ENCODE measurements at regions not wholly inside any gene's neighbourhood (a gene's known extent, or its start where the extent isn't known, plus 50 kb on each side); places are given as distances from the start of the nearest gene placed in this dataset.

GRCh38 chr6:113339209-113339608, 517.9 kb upstream of the MARCKS start:
- intact Hi-C loops (cut with DNase I, micrococcal nuclease): no loop called here
- ATAC-seq (no peak), DNase-seq (no peak)

- no peak for ATAC-seq
- no peak for DNase-seq
- intact Hi-C loops (cut with DNase I, micrococcal nuclease): no loop called here
Measured at GRCh38 chr6:113340371-113340770, 516.8 kb upstream of the MARCKS start.

- DNase-seq (no peak), ATAC-seq (no peak)
- intact Hi-C loops (cut with DNase I, micrococcal nuclease): no loop called here
Measured at GRCh38 chr6:113343940-113344339, 513.2 kb upstream of the MARCKS start.

DNA sequence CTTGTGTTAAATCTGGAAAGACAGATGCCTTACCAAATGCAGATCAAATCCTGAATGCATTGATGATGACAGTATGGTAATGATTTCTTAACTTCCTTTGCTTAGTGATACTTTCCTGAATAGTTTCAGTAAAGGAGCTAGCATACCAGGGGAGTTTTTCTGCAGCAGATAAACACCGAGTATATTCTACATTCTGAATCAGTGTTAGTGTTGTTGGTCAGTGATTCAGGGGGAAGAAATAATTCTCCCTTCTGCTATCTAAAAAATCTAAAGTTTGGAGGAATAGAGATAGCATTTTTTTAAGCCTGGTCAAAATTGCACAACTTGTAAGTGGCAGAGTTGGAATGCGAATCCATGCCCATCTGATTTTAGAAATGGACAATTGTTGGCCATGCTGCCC, 512.2 kb upstream of the MARCKS start:
- ATAC-seq: no peak
- intact Hi-C loops (cut with DNase I, micrococcal nuclease): no loop called here
- no peak for DNase-seq

DNA sequence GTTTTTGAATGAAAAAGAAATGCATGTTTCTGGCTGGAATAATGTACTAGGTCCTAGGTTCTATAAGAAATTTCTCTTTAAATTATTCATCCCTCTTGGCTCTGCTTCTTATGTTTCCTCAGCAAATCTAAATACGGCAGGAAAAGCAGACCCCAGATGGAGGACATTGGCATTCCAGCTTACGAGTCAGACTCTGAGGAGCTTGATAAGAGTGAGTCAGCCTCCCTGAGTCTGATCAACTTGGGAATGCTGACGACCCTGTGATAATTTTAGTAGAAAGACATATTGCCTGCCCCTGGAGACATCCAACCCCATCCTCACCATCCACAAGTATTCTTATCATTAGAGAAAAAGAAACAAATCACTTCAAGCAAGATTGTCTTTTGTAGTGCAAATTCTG, 509.7 kb upstream of the MARCKS start:
- intact Hi-C loops (cut with DNase I, micrococcal nuclease): no loop called here
- no peak for ATAC-seq
- DNase-seq: no peak

GRCh38 chr6:113350461-113350860, 506.7 kb upstream of the MARCKS start:
- no peak for ATAC-seq
- no peak for DNase-seq
- intact Hi-C loops (cut with DNase I, micrococcal nuclease): no loop called here

DNA sequence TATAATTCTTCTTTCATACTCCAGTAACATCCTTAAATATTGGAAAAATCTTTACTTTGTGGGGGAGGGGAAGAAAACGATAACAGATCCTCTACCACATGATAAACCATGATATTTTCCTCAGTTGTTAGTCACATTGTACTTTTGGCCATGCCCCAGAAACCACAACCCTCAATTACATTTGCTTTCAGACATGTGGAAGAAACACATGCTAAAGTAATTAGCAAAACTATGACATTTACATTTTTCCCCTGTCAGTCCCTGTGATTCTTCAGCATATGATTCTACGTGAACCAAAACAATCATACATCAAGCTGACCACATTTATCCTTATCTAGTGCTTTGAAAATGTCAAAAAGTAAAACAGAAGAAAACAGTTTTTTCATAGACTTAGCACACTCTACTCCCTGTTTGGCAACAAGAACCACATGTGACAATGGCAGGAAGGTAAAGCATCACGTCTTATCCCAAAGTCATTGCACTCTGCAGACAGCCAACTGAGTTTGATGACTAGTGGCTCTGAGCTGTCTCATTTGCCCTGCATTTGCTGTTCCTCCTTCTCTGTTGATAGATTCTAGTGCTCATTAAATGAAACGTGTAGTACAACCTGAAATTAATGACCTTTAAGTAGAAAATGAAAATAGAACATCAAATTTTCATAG, 505.8 kb upstream of the MARCKS start:
- intact Hi-C loops (cut with DNase I, micrococcal nuclease): no loop called here
- DNase-seq (no peak), ATAC-seq (no peak)

- peak in 1 of 2 donors; percentile 26 for DNase-seq
- intact Hi-C loops (cut with DNase I, micrococcal nuclease): no loop called here
- peak; percentile 91 for ATAC-seq
Measured at GRCh38 chr6:113352029-113352801, 504.9 kb upstream of the MARCKS start.

DNA sequence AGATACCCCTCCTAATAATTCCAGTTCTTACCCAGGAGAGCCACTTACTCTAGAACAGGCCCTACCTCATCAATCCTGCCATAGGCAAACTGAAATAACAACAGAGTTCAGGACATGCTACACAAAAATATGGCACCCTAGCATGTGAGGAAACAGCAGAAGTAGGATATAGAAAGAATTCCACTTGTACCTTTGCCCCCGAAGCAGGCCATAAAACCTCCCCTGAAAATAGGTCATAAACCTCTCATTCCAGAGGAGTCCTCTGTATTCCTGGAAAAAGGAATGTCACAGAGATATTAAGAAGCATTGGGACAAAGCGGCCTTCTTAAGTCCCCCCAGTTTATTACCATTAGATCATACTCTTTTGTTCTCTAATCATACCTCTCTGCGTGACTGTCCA, 504.3 kb upstream of the MARCKS start:
- DNase-seq (peak in 1 of 2 donors; percentile 32), ATAC-seq (peak; percentile 78)
- intact Hi-C loops (cut with DNase I, micrococcal nuclease): no loop called here

DNA sequence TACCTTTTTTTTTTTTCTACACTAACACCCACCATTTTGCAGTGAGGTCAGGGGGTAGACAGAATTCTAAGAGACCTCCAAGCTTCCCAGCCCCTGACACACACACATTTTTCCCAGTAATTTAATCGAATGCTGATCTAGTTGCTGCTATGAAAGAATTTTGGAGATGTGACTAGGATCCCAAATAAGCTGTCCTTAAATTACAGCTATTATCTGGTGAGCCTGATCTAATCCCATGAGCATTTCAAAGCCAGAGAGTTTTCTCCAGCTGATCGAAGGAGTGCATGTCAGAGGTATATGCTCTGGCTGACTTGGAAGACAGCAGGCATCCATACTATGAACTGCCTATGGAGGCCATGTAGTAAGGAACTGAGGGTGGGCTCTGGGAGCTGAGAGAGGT, 503.8 kb upstream of the MARCKS start:
- no peak for DNase-seq
- no peak for ATAC-seq
- intact Hi-C loops (cut with DNase I, micrococcal nuclease): no loop called here

DNA sequence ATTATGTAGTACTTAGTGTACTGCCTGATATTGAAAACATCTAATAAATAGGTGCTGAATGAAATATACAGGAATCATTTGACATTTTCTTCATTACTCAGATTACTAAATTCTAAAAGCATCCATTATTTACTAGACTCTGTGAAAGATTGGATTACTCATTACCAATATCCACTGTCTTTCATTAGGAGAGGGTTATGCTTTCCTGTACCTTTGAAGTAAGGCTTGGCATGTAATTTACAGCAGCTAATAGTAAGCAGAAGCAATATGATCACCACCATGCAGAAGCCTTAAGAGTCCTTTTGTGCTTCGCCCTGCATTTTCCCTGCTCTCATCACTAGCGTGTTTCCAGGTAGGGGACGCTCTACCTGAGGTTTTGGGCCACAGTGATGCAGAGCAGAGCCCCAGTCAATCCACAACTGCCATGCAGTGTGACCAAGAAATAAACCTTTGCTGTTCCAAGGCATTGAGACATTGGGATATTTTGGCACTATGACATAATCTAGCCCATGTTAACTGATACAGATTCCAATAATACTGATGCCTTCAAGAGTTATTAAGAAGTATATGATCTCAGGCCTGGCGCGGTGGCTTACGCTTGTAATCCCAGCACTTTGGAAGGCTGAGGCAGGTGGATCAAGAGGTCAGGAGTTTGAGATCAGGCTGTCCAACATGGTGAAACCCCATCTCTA, 502.8 kb upstream of the MARCKS start:
- ATAC-seq: no peak
- no peak for DNase-seq
- intact Hi-C loops (cut with DNase I, micrococcal nuclease): no loop called here

DNA sequence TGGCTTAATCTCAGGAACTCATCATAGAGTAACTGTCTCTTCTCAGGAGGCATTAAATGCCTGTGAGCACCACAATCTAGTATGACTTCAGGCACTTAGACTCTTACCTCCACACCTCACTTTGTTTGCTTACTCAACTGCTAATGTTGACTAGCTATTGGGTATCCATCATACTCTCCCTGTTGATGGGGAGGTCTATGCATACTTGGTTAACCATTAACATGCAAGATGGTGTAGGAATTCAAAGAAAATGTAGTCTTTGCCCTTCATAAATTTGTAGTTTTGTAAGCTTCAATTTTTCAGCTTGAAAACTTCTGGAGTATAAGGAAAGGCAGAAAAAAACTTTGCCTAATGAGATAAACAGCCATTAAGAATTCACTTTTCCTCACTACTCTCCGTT, 501.0 kb upstream of the MARCKS start:
- intact Hi-C loops (cut with DNase I, micrococcal nuclease): no loop called here
- ATAC-seq (no peak), DNase-seq (no peak)

DNA sequence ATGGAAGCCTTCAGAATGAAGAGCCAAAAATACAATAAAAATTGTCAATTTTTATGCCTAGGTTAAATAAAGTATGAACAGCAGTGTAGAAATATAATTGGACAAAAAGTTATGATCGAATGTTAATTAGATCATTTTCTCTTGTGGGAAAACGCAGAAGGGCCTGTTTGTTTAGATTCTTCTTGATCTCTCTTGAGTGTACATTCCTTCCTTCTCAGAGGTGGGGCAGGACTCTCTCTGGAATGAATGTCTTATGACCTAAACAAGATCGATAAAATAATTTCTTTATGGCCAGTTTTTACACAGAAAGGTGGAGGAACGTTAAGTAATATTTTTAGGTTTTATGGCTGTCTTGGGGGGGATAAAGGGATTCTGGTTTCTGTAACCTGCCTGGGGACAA, 500.1 kb upstream of the MARCKS start:
- no peak for DNase-seq
- no peak for ATAC-seq
- intact Hi-C loops (cut with DNase I, micrococcal nuclease): no loop called here

DNA sequence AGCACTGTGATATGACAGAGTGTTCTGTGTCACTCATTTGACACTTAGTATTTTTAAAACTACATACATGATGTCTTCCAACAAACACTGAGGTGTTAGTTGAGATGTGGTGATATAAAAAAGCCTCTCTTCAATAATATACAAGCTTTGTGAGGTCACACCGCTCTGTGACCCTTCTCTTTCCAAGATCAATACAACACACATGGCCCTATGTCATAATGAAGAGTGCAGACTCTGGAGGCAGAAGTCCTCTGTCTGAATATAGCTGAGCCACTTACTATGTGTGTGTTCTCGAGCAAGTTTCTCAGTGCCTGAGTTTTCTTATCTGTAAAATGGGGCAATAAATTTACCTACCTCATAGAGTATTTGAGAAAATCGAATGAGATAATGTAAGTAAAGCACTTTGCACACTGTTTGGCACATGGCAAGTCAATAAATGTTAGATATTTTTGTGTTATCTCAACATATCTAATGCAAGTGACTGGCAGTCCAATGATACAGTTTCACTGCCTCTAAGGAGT, 499.0 kb upstream of the MARCKS start:
- intact Hi-C loops (cut with DNase I, micrococcal nuclease): no loop called here
- ATAC-seq (no peak), DNase-seq (no peak)

- DNase-seq (no peak), ATAC-seq (no peak)
- intact Hi-C loops (cut with DNase I, micrococcal nuclease): no loop called here
Measured at GRCh38 chr6:113359155-113360140, 497.7 kb upstream of the MARCKS start.

- no peak for DNase-seq
- no peak for ATAC-seq
- intact Hi-C loops (cut with DNase I, micrococcal nuclease): no loop called here
Measured at GRCh38 chr6:113361014-113361645, 496.0 kb upstream of the MARCKS start.

DNA sequence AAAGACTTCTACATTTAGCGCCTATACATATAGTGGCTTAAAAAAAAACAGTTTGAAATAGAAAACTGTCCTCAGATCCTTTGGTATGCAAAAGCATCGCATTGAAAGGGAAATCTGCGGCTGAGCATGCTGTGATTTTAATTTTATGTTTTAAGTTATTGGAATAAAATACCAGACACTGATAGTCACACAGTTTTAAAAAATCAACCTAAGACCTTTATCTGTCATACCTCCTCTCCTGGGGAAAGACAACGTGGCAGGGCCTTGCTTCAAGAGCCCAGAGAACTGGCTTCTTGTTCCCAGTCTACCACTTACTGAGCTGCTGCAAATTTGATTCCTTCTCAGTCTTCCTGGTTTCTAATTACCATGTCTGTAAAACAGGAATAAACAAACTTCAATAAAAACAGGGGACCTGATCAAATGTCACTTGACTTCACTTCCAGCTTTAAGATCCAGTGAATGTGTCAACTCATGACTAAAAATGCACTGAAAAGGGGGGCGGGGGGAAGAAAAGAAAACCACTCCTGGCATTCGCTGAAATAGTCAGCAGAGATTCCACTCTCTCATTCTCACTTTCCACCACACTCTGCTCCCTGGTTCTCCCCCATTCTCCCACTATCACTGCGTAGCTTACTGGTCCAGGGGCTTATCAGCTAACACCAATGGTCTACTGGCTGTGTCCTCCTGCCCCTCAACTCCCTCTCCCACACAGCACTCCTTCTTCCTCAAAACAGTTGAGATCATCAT, 494.7 kb upstream of the MARCKS start:
- intact Hi-C loops (cut with DNase I, micrococcal nuclease): no loop called here
- DNase-seq: no peak
- peak; percentile 63 for ATAC-seq
